Type B pancreatic cell (in vitro differentiated cells): ENCODE measurements at regions not wholly inside any gene's neighbourhood (a gene's known extent, or its start where the extent isn't known, plus 50 kb on each side); places are given as distances from the start of the nearest gene placed in this dataset.

Experiments used
- DNase-seq: peaks from one replicate; pipeline ENCODE4 v3.0.0; 2021; ENCODE audit warnings: mixed read lengths; ENCODE audit not compliant: unreplicated experiment; ENCODE audit errors: extremely low spot score
- H3K27ac Mint-ChIP-seq: 2 replicates; pipeline ENCODE4 v1.8.0; 2021; ENCODE audit warnings: mild to moderate bottlenecking, mixed read lengths
- H3K27me3 Mint-ChIP-seq: 2 replicates; pipeline ENCODE4 v1.8.0; 2021; ENCODE audit warnings: mixed read lengths
- H3K36me3 Mint-ChIP-seq: 2 replicates; pipeline ENCODE4 v1.8.0; 2021; ENCODE audit warnings: mixed read lengths
- H3K4me1 Mint-ChIP-seq: one replicate; pipeline ENCODE4 v1.8.0; 2021; ENCODE audit warnings: mixed read lengths; ENCODE audit not compliant: unreplicated experiment
- H3K4me3 Mint-ChIP-seq: 2 replicates; pipeline ENCODE4 v1.8.0; 2021; ENCODE audit warnings: mild to moderate bottlenecking, mixed read lengths
- H3K9me3 Mint-ChIP-seq: 2 replicates; pipeline ENCODE4 v1.8.0; 2021; ENCODE audit warnings: mixed read lengths
- TF ChIP-seq, protein P1 (sequence below): fragments of 200-600 bp; sonication (generic); conservative IDR thresholded peaks from 2 replicates; pipeline ENCODE4 v1.5.0; 2021; ENCODE audit warnings: antibody characterized with exemption, mild to moderate bottlenecking

GRCh38 chr4:176886135-176886534, 93.4 kb upstream of the VEGFC start:
- TF ChIP-seq, protein P1, sequence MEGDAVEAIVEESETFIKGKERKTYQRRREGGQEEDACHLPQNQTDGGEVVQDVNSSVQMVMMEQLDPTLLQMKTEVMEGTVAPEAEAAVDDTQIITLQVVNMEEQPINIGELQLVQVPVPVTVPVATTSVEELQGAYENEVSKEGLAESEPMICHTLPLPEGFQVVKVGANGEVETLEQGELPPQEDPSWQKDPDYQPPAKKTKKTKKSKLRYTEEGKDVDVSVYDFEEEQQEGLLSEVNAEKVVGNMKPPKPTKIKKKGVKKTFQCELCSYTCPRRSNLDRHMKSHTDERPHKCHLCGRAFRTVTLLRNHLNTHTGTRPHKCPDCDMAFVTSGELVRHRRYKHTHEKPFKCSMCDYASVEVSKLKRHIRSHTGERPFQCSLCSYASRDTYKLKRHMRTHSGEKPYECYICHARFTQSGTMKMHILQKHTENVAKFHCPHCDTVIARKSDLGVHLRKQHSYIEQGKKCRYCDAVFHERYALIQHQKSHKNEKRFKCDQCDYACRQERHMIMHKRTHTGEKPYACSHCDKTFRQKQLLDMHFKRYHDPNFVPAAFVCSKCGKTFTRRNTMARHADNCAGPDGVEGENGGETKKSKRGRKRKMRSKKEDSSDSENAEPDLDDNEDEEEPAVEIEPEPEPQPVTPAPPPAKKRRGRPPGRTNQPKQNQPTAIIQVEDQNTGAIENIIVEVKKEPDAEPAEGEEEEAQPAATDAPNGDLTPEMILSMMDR = no peak
- H3K27ac Mint-ChIP-seq = no peak overlapping the region
- H3K9me3 Mint-ChIP-seq = no peaks in the 10 kb centered on the region
- H3K36me3 Mint-ChIP-seq = no peaks in the 10 kb centered on the region
- no peak for DNase-seq
- peaks cover 5% of the 10 kb centered on the region for H3K4me1 Mint-ChIP-seq
- H3K4me3 Mint-ChIP-seq = no peak overlapping the region
- H3K27me3 Mint-ChIP-seq = no peaks in the 10 kb centered on the region

DNA sequence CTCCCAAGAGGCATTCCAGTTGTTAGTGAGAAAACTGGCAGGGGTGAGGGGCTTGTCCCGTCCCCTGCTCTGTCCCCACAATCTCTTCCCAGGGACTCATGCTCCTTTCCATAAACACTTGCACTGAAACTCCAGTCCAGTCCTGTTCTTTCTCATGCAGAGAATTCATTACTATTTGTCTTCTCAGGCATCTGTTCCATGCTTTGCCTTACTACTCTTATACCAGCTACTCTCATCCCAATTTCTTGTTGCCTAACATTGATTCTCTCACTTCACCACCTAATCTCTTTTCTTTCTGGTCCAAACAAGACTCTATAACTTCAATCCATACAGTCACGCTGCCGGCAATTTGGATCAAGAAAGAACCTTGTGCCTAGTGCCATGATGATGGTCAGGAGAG, 97.1 kb upstream of the VEGFC start:
- Mint-ChIP-seq H3K27me3 (no peaks in the 10 kb centered on the region), H3K4me1 (no peaks in the 10 kb centered on the region), H3K36me3 (no peaks in the 10 kb centered on the region), H3K4me3 (no peak overlapping the region), H3K27ac (no peak overlapping the region), H3K9me3 (no peaks in the 10 kb centered on the region)
- DNase-seq = no peak
- TF ChIP-seq, protein P1 = no peak

DNA sequence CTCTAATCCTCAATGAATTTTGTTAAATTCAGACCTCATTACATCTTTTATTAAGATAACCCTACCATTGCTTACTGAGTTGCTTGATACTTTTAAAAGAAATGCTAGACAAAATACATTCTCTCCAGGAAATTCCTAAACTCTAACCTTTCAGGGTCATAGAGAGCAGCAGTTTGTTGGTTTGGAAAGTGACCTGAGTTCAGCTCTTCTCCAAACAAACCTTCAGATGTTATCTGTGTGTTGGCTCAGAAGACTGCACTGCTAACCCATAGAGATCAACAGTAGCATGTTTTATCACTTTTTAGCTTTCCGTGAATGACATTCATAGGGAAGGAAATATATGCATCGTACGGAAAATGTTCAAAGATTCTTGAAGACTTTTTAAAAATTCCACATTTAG, 101.8 kb upstream of the VEGFC start:
- peaks cover 4% of the 10 kb centered on the region for H3K4me1 Mint-ChIP-seq
- no peaks in the 10 kb centered on the region for H3K36me3 Mint-ChIP-seq
- DNase-seq = no peak
- no peak overlapping the region for H3K27ac Mint-ChIP-seq
- H3K27me3 Mint-ChIP-seq = no peaks in the 10 kb centered on the region
- no peak overlapping the region for H3K4me3 Mint-ChIP-seq
- no peaks in the 10 kb centered on the region for H3K9me3 Mint-ChIP-seq
- TF ChIP-seq, protein P1 = no peak

GRCh38 chr4:176896211-176896610, 103.5 kb upstream of the VEGFC start:
- Mint-ChIP-seq H3K27me3 (no peaks in the 10 kb centered on the region), H3K4me1 (peaks cover 4% of the 10 kb centered on the region), H3K36me3 (no peaks in the 10 kb centered on the region), H3K4me3 (no peak overlapping the region), H3K9me3 (no peaks in the 10 kb centered on the region), H3K27ac (no peak overlapping the region)
- TF ChIP-seq, protein P1 = no peak
- DNase-seq = no peak

- Mint-ChIP-seq H3K9me3 (no peaks in the 10 kb centered on the region), H3K36me3 (no peaks in the 10 kb centered on the region), H3K27me3 (no peaks in the 10 kb centered on the region), H3K4me1 (peaks cover 4% of the 10 kb centered on the region), H3K27ac (no peak overlapping the region), H3K4me3 (no peak overlapping the region)
- TF ChIP-seq, protein P1 = no peak
- DNase-seq = no peak
Measured at GRCh38 chr4:176897226-176897625, 104.5 kb upstream of the VEGFC start.

GRCh38 chr4:176898791-176899190, 106.1 kb upstream of the VEGFC start:
- H3K27ac Mint-ChIP-seq = no peak overlapping the region
- H3K4me1 Mint-ChIP-seq = peaks cover 4% of the 10 kb centered on the region
- no peaks in the 10 kb centered on the region for H3K36me3 Mint-ChIP-seq
- no peaks in the 10 kb centered on the region for H3K9me3 Mint-ChIP-seq
- H3K4me3 Mint-ChIP-seq = no peak overlapping the region
- DNase-seq = no peak
- TF ChIP-seq, protein P1 = no peak
- no peaks in the 10 kb centered on the region for H3K27me3 Mint-ChIP-seq
